Vagina (tissue), 2 donors: ENCODE measurements at regions not wholly inside any gene's neighbourhood (a gene's known extent, or its start where the extent isn't known, plus 50 kb on each side); places are given as distances from the start of the nearest gene placed in this dataset.
"Not testable (repeated sequence)": the region's sequence is repeated elsewhere in the genome, so short reads cannot be mapped to it uniquely, and the experiment has no call there.

Experiments used
- DNase-seq, 2 donors: peaks; one replicate each; pipeline ENCODE4 v3.0.0-alpha.2; 2017; ENCODE audit errors: extremely low spot score in 2 of 2
- H3K27ac ChIP-seq: fragments of 200-600 bp; sonication (generic); one replicate; pipeline ENCODE4 v1.5.1; 2019
- H3K27me3 ChIP-seq: fragments of 200-600 bp; sonication (generic); one replicate; pipeline ENCODE4 v1.5.1; 2019
- H3K36me3 ChIP-seq, 2 donors: fragments of 200-600 bp; sonication (generic); one replicate each; pipeline ENCODE4 v1.5.1; 2017 to 2019
- H3K4me1 ChIP-seq: fragments of 200-600 bp; sonication (generic); one replicate; pipeline ENCODE4 v1.5.1; 2019
- H3K4me3 ChIP-seq, 2 donors: fragments of 200-600 bp; sonication (generic); 1 replicate in 1 of 2; 2 replicates in 1 of 2; pipeline ENCODE4 v1.5.1; 2016 to 2019
- H3K9me3 ChIP-seq: fragments of 200-600 bp; sonication (generic); one replicate; pipeline ENCODE4 v1.5.1; 2019
- CTCF ChIP-seq, 3 experiments: fragments of 450-650 bp in 2 of 3; fragments of 200-600 bp in 1 of 3; sonication (generic) in 1 of 3; IDR thresholded peaks; one replicate each; pipeline ENCODE4 v1.5.1; 2017 to 2019; ENCODE audit warnings: antibody characterized with exemption in 3 of 3, mild to moderate bottlenecking in 2 of 3, moderate library complexity in 2 of 3
- POLR2A ChIP-seq, 2 donors: fragments of 450-650 bp; IDR thresholded peaks; one replicate each; pipeline ENCODE4 v1.6.1; 2017; ENCODE audit warnings: antibody characterized with exemption in 2 of 2, mild to moderate bottlenecking in 2 of 2, moderate library complexity in 2 of 2
- POLR2AphosphoS5 ChIP-seq, 2 donors: sonication (generic); formaldehyde crosslinking; IDR thresholded peaks; one replicate each; pipeline ENCODE4 v1.9.0; 2017; ENCODE audit warnings: antibody characterized with exemption in 2 of 2, mild to moderate bottlenecking in 2 of 2, low read depth in 1 of 2; ENCODE audit not compliant: insufficient read depth in 1 of 2
- intact Hi-C: fragments of 100-400 bp; cut with DNase I; formaldehyde crosslinking; loops from one replicate; pipeline ENCODE4 v1.15.1; 2023

GRCh38 chr15:20348291-20348899 lies 193.2 kb downstream of the GOLGA6L6 start:
- peak in 1 of 2 donors; percentile 96 for DNase-seq
- H3K27me3 ChIP-seq: no peaks in the 10 kb centered on the region
- TF ChIP-seq CTCF (IDR thresholded peaks at IDR 0.05) (no peak), POLR2A (IDR thresholded peaks at IDR 0.05) (no peak), POLR2AphosphoS5 (IDR thresholded peaks at IDR 0.05; ENCODE audit: insufficient read depth in 1 of 2, low read depth in 1 of 2) (no peak)
- no peaks in the 10 kb centered on the region for H3K36me3 ChIP-seq
- no peaks in the 10 kb centered on the region for H3K4me1 ChIP-seq
- H3K27ac ChIP-seq: no peak overlapping the region
- no peak overlapping the region for H3K4me3 ChIP-seq
- intact Hi-C loops: no loop called here
- peaks cover 3% of the 10 kb centered on the region for H3K9me3 ChIP-seq

GRCh38 chr15:20346082-20346805 lies 195.4 kb downstream of the GOLGA6L6 start:
- peaks cover 13% of the 10 kb centered on the region for H3K9me3 ChIP-seq
- H3K4me1 ChIP-seq: no peaks in the 10 kb centered on the region
- DNase-seq: peak; percentile 87 to 98
- H3K27me3 ChIP-seq: no peaks in the 10 kb centered on the region
- intact Hi-C loops: no loop called here
- no peak overlapping the region for H3K4me3 ChIP-seq
- H3K27ac ChIP-seq: no peak overlapping the region
- H3K36me3 ChIP-seq: no peaks in the 10 kb centered on the region
- TF ChIP-seq CTCF (IDR thresholded peaks at IDR 0.05): no peak
- TF ChIP-seq POLR2A (IDR thresholded peaks at IDR 0.05): no peak
- TF ChIP-seq POLR2AphosphoS5 (IDR thresholded peaks at IDR 0.05; ENCODE audit: insufficient read depth in 1 of 2, low read depth in 1 of 2): no peak

GRCh38 chr15:20345401-20345958 lies 196.1 kb downstream of the GOLGA6L6 start:
- H3K27me3 ChIP-seq: no peaks in the 10 kb centered on the region
- intact Hi-C loops: no loop called here
- H3K4me3 ChIP-seq: no peak overlapping the region
- no peaks in the 10 kb centered on the region for H3K4me1 ChIP-seq
- peaks cover 19% of the 10 kb centered on the region for H3K9me3 ChIP-seq
- H3K36me3 ChIP-seq: no peaks in the 10 kb centered on the region
- TF ChIP-seq CTCF (IDR thresholded peaks at IDR 0.05) (no peak), POLR2A (IDR thresholded peaks at IDR 0.05) (no peak), POLR2AphosphoS5 (IDR thresholded peaks at IDR 0.05; ENCODE audit: insufficient read depth in 1 of 2, low read depth in 1 of 2) (no peak)
- peak; percentile 87 to 98 for DNase-seq
- H3K27ac ChIP-seq: no peak overlapping the region

- TF ChIP-seq CTCF (IDR thresholded peaks at IDR 0.05) (no peak), POLR2AphosphoS5 (IDR thresholded peaks at IDR 0.05; ENCODE audit: insufficient read depth in 1 of 2, low read depth in 1 of 2) (no peak), POLR2A (IDR thresholded peaks at IDR 0.05) (no peak)
- no peaks in the 10 kb centered on the region for H3K4me1 ChIP-seq
- H3K9me3 ChIP-seq: peaks cover 19% of the 10 kb centered on the region
- intact Hi-C loops: no loop called here
- no peak overlapping the region for H3K4me3 ChIP-seq
- H3K27ac ChIP-seq: no peak overlapping the region
- peak; percentile 88 to 97 for DNase-seq
- no peaks in the 10 kb centered on the region for H3K27me3 ChIP-seq
- H3K36me3 ChIP-seq: no peaks in the 10 kb centered on the region
These were observed 196.8 kb downstream of the GOLGA6L6 start for GRCh38 chr15:20344601-20345400.

GRCh38 chr15:20343395-20344211 lies 198.0 kb downstream of the GOLGA6L6 start:
- H3K27me3 ChIP-seq, intact Hi-C loops, H3K4me3 ChIP-seq, H3K27ac ChIP-seq, H3K36me3 ChIP-seq, H3K4me1 ChIP-seq: not testable (repeated sequence)
- peak in 1 of 2 donors; percentile 98 for DNase-seq
- H3K9me3 ChIP-seq: peaks cover 16% of the 10 kb centered on the region

- H3K36me3 ChIP-seq, H3K4me3 ChIP-seq, H3K27me3 ChIP-seq, H3K27ac ChIP-seq, intact Hi-C loops, H3K4me1 ChIP-seq: not testable (repeated sequence)
- peaks cover 16% of the 10 kb centered on the region for H3K9me3 ChIP-seq
- peak in 1 of 2 donors; percentile 76 for DNase-seq
These were observed 198.8 kb downstream of the GOLGA6L6 start for GRCh38 chr15:20342601-20343394.
